ENCODE measurements at regions not wholly inside any gene's neighbourhood (a gene's known extent, or its start where the extent isn't known, plus 50 kb on each side); places are given as distances from the start of the nearest gene placed in this dataset.

DNA sequence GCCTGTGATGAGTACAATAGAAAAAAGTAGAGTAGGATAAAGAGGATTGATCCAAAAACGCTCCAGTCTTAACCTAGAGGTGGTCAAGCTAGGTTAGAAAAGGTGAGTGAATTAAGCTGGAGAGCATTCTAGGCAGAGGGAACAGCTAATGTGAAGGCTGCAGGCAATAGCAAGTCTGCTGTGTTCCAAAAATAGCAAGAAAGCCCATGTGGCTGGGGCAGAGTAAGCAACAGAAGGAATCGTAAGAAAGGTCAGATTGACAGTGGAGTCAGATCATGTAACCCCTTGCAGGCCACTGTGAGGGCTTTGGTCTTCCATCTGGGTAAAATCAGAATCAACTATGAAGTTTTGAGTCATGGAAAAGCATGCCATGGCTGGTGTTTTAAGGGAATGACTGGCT, 155.0 kb downstream of the OPN5 start:
- TF ChIP-seq, protein P1, sequence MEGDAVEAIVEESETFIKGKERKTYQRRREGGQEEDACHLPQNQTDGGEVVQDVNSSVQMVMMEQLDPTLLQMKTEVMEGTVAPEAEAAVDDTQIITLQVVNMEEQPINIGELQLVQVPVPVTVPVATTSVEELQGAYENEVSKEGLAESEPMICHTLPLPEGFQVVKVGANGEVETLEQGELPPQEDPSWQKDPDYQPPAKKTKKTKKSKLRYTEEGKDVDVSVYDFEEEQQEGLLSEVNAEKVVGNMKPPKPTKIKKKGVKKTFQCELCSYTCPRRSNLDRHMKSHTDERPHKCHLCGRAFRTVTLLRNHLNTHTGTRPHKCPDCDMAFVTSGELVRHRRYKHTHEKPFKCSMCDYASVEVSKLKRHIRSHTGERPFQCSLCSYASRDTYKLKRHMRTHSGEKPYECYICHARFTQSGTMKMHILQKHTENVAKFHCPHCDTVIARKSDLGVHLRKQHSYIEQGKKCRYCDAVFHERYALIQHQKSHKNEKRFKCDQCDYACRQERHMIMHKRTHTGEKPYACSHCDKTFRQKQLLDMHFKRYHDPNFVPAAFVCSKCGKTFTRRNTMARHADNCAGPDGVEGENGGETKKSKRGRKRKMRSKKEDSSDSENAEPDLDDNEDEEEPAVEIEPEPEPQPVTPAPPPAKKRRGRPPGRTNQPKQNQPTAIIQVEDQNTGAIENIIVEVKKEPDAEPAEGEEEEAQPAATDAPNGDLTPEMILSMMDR (IDR thresholded peaks at IDR 0.05 in 8 of 11, conservative IDR thresholded peaks at IDR 0.05 in 3 of 11), result no peak
- TF ChIP-seq POLR2A (IDR thresholded peaks at IDR 0.05), result no peak
- TF ChIP-seq POLR2AphosphoS5 (IDR thresholded peaks at IDR 0.05), result no peak
